MCF 10A (cell line): ENCODE measurements at regions not wholly inside any gene's neighbourhood (a gene's known extent, or its start where the extent isn't known, plus 50 kb on each side); places are given as distances from the start of the nearest gene placed in this dataset.

Source experiments
- BruUV-seq: library from RNA; stranded (reverse); fragments of 400-500 nt; replicated peaks from 2 replicates; lab custom pipeline; 2021; lab: Mats Ljungman, UMichigan
- CTCF ChIA-PET: fragments of 300-600 bp; sonication (Branson Sonifier 250); formaldehyde crosslinking; extraction: SDS; loops from one replicate; lab custom pipeline; 2021; ENCODE audit warnings: antibody characterized with exemption, inconsistent platforms; lab: Yijun Ruan, JAX
- POLR2A ChIA-PET: fragments of 300-600, 350-650 bp; sonication (Branson Sonifier 250); formaldehyde crosslinking; extraction: SDS; loops from one replicate; lab custom pipeline; 2020; ENCODE audit warnings: antibody characterized with exemption, inconsistent platforms; lab: Yijun Ruan, JAX
- DNase-seq: peaks from one replicate; pipeline ENCODE4 v3.0.0-alpha.2; 2018; ENCODE audit not compliant: unreplicated experiment
- H3K27ac Mint-ChIP-seq: one replicate; pipeline ENCODE4 v1.8.0; 2022; ENCODE audit warnings: mild to moderate bottlenecking, low read depth, mixed read lengths; ENCODE audit not compliant: unreplicated experiment
- H3K27me3 Mint-ChIP-seq: one replicate; pipeline ENCODE4 v1.8.0; 2022; ENCODE audit warnings: mixed read lengths; ENCODE audit not compliant: insufficient read depth, unreplicated experiment
- H3K36me3 Mint-ChIP-seq: one replicate; pipeline ENCODE4 v1.8.0; 2022; ENCODE audit warnings: mild to moderate bottlenecking, moderate library complexity, mixed read lengths; ENCODE audit not compliant: insufficient read depth, unreplicated experiment
- H3K4me1 Mint-ChIP-seq: one replicate; pipeline ENCODE4 v1.8.0; 2022; ENCODE audit warnings: mixed read lengths; ENCODE audit not compliant: insufficient read depth, unreplicated experiment
- H3K4me3 Mint-ChIP-seq: one replicate; pipeline ENCODE4 v1.8.0; 2022; ENCODE audit warnings: mild to moderate bottlenecking, moderate library complexity, mixed read lengths; ENCODE audit not compliant: unreplicated experiment
- H3K9me3 Mint-ChIP-seq: one replicate; pipeline ENCODE4 v1.8.0; 2022; ENCODE audit warnings: mixed read lengths; ENCODE audit not compliant: unreplicated experiment
- intact Hi-C: fragments of 100-400 bp; cut with micrococcal nuclease; formaldehyde crosslinking; loops from 2 replicates; pipeline ENCODE4 v1.14.1; 2022
- TF ChIP-seq, protein P1 (sequence below): fragments of 200-600 bp; IDR thresholded peaks from one replicate; pipeline ENCODE4 v1.8.0; 2022; ENCODE audit warnings: antibody characterized with exemption, mild to moderate bottlenecking; ENCODE audit not compliant: unreplicated experiment

DNA sequence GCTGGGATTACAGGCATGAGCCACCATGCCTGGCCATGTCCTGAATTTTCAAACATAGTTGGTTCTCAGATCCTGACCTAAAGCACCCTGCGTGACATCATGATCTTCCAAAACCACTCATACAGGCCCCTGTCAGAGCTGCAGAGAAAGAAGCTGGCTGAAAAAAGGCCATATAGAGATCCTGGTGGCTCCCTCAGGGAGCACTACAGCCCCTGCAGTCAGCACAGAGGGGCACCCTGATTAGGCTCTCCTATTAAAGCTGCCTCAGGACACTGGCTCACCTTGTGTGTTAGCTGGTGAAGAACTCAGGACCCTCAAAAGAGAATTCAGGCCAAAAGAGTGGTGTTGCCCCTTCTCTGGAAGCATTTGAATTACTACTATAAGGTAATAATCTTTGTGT lies 249.7 kb upstream of the MCTP2 start:
- no TSS peak for BruUV-seq
- intact Hi-C loops, result no loop called here
- CTCF ChIA-PET, result interaction anchor here (0.6 to 3.3 kb wide), 7 partner anchors 10 to 894 kb away, joined by 3 to 14 read pairs (median 4); no protein-coding TSS in a partner anchor
- TF ChIP-seq, protein P1, sequence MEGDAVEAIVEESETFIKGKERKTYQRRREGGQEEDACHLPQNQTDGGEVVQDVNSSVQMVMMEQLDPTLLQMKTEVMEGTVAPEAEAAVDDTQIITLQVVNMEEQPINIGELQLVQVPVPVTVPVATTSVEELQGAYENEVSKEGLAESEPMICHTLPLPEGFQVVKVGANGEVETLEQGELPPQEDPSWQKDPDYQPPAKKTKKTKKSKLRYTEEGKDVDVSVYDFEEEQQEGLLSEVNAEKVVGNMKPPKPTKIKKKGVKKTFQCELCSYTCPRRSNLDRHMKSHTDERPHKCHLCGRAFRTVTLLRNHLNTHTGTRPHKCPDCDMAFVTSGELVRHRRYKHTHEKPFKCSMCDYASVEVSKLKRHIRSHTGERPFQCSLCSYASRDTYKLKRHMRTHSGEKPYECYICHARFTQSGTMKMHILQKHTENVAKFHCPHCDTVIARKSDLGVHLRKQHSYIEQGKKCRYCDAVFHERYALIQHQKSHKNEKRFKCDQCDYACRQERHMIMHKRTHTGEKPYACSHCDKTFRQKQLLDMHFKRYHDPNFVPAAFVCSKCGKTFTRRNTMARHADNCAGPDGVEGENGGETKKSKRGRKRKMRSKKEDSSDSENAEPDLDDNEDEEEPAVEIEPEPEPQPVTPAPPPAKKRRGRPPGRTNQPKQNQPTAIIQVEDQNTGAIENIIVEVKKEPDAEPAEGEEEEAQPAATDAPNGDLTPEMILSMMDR, result no peak
- no peak overlapping the region for H3K27ac Mint-ChIP-seq
- POLR2A ChIA-PET, result interaction anchor here (0.5 kb wide), 1 partner anchor 434 kb away, joined by 4 read pairs; no protein-coding TSS in a partner anchor
- no peak for DNase-seq
- H3K27me3 Mint-ChIP-seq, result no peaks in the 10 kb centered on the region
- no peaks in the 10 kb centered on the region for H3K9me3 Mint-ChIP-seq
- H3K36me3 Mint-ChIP-seq, result no peaks in the 10 kb centered on the region
- no peaks in the 10 kb centered on the region for H3K4me1 Mint-ChIP-seq
- no peak overlapping the region for H3K4me3 Mint-ChIP-seq

DNA sequence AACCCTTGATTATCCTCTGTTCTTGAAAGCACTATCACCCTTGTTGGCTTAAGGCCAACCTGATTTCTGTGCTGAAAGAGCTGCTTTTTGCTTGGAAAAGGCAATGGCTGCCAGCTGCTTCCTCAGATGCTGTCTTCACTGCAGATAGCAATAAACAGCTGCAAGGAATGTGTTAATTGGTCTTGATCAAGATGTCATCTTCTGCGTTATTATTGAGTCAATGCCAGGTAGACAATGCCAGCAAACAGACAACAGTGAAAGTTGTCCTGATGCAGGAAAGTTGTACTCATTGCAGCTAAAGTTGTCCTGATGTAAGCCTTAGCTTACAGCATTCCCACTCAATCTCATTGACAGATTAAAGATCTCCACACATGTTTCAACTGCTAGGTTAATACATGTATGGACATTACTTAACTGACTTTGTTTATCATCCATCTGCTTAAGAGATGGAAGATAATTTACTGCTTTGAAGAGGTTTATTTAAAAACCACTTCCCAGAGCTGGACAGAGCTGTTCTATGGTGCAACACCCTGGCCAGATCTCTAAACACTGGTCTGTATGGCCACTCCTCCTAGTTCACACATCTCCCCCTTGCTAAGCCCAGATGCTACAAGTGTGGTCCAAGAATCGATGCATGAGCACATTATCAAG lies 251.0 kb upstream of the MCTP2 start:
- ChIA-PET POLR2A (interaction anchor here (0.6 to 1.0 kb wide), 2 partner anchors 211 to 892 kb away, joined by 3 to 4 read pairs; no protein-coding TSS in a partner anchor), CTCF (interaction anchor here (0.5 to 3.3 kb wide), 12 partner anchors 8 to 950 kb away, joined by 3 to 14 read pairs (median 3); no protein-coding TSS in a partner anchor)
- Mint-ChIP-seq H3K36me3 (no peaks in the 10 kb centered on the region), H3K27me3 (no peaks in the 10 kb centered on the region), H3K27ac (no peak overlapping the region), H3K4me1 (no peaks in the 10 kb centered on the region), H3K9me3 (no peaks in the 10 kb centered on the region), H3K4me3 (no peak overlapping the region)
- intact Hi-C loops, result no loop called here
- DNase-seq, result no peak
- TF ChIP-seq, protein P1, result no peak
- no TSS peak for BruUV-seq

GRCh38 chr15:93974804-93975481 lies 256.4 kb upstream of the MCTP2 start:
- peak; percentile 70 for DNase-seq
- ChIA-PET POLR2A (interaction anchor here (0.7 to 1.6 kb wide), 5 partner anchors 9 to 887 kb away, joined by 3 to 6 read pairs (median 5); no protein-coding TSS in a partner anchor), CTCF (interaction anchor here (0.6 to 4.4 kb wide), 31 partner anchors 10 to 1529 kb away, joined by 3 to 65 read pairs (median 4); partner anchors contain the start of gene RGMA)
- H3K27me3 Mint-ChIP-seq, result no peaks in the 10 kb centered on the region
- TF ChIP-seq, protein P1, result peak; percentile 67
- no peak overlapping the region for H3K4me3 Mint-ChIP-seq
- no peaks in the 10 kb centered on the region for H3K4me1 Mint-ChIP-seq
- no peaks in the 10 kb centered on the region for H3K36me3 Mint-ChIP-seq
- intact Hi-C loops, result loop anchor here (1.0 to 2.0 kb wide), 4 partner anchors 576 to 944 kb away; no protein-coding TSS in a partner anchor
- no peak overlapping the region for H3K27ac Mint-ChIP-seq
- H3K9me3 Mint-ChIP-seq, result no peaks in the 10 kb centered on the region
- BruUV-seq, result no TSS peak

GRCh38 chr15:93973287-93973686 lies 258.1 kb upstream of the MCTP2 start:
- TF ChIP-seq, protein P1, result no peak

More at GRCh38 chr15:93973287-93973686, 258.1 kb upstream of the MCTP2 start:
- BruUV-seq, result no TSS peak
- Mint-ChIP-seq H3K4me1 (no peaks in the 10 kb centered on the region), H3K27me3 (no peaks in the 10 kb centered on the region), H3K9me3 (no peaks in the 10 kb centered on the region), H3K36me3 (no peaks in the 10 kb centered on the region), H3K27ac (no peak overlapping the region), H3K4me3 (no peak overlapping the region)
- DNase-seq, result no peak
- intact Hi-C loops, result no loop called here
- CTCF ChIA-PET, result interaction anchor here (0.6 to 4.4 kb wide), 6 partner anchors 147 to 943 kb away, joined by 3 to 65 read pairs (median 4); partner anchors contain the start of gene RGMA
- POLR2A ChIA-PET, result interaction anchor here (0.6 kb wide), 1 partner anchor 144 kb away, joined by 3 read pairs; no protein-coding TSS in a partner anchor
